HG02885 (cell line): ENCODE measurements at regions not wholly inside any gene's neighbourhood (a gene's known extent, or its start where the extent isn't known, plus 50 kb on each side); places are given as distances from the start of the nearest gene placed in this dataset.
"Not testable (repeated sequence)": the region's sequence is repeated elsewhere in the genome, so short reads cannot be mapped to it uniquely, and the experiment has no call there.

Experiments
- ATAC-seq: cut with Tn5 transposase; IDR thresholded peaks from one replicate; pipeline ENCODE4 v1.9.1; 2021; ENCODE audit warnings: mild to moderate bottlenecking; ENCODE audit not compliant: unreplicated experiment, poor library complexity

DNA sequence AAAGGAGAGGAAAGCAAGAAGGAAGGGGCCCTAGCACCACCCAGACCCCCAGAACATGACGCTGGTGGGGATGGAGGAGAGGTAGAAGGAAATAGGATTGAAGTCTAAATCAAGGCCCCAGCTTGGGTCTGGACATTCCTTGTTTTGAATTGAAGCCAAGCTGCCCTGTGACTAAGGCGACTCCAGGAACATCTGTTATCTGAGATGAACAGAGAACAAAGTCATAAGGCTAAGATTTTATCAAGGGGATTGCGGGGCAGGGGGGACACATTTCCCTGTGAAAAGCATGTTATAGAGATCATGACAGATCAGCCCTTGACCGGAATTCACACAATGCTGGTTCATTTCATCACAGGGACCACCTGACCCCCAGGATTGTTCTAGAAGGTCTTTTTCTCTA lies 80.6 kb upstream of the ADGRL1 start:
- not testable (repeated sequence) for ATAC-seq

DNA sequence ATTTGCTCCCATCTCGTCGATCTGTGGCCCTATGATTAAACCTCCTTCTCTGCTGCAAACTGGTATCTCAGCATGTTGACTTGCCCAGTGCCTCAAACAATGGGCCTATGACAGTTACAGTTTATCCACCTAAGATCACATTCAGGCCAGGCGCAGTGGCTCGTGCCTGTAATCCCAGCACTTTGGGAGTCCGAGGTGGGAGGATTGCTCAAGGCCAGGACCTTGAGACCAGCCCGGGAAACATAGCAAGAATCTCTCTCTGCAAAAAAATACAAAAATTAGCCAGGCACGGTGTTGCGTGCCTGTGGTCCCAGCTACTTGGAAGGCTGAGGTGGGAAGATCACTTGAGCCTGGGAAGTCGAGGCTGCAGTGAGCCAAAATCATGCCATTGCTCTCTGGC lies 79.8 kb upstream of the ADGRL1 start:
- not testable (repeated sequence) for ATAC-seq

DNA sequence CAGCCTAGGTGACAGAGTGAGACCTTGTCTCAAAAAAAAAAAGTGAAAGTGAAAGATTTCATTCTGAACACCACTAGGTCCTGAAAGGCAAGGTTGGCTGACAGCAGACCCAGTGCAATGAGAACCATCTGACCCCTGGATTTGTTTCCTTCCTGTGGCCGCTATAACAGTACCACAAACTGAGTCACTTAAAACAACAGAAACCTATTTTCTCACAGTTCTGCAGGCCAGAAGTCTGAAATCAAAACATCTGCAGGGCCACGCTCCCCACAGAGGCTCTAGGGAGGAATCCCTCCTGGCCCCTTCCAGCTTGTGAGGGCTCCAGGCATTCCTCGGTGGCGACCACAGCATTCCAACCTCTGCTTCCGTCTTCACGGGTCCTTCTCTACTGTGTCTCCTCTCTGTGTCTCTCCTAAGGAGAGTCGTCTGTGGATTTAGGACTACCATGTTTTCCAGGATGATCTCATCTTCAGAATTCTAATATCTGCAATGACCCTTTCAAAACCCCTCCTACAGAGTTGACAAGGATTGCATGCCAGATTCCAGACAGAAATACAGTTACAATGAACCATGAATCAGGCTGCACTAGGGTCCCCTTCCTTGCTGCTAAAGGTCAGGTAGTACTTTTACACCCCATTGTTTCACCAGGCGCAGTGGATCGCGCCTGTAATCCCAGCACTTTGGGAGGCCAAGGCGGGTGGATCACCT lies 78.0 kb upstream of the ADGRL1 start:
- ATAC-seq, result peak; percentile 69

DNA sequence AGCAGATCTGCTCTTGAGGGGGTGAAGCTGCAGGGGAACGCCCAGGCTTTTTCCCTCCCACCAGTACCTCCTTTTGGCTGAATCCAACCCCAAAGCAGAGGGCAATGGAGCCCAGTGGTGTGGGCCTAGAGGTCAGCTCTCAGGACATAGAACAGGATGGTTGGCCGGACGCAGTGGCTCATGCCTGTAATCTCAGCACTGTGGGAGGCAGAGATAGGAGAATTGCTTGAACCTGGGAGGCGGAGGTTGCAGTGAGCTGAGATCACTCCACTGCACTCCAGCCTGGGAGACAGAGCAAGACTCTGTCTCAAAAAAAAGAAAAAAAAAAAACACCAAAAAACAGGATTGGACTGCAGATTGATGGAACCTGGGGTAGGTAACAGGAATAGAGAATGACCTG lies 73.3 kb upstream of the ADGRL1 start:
- ATAC-seq, result not testable (repeated sequence)

DNA sequence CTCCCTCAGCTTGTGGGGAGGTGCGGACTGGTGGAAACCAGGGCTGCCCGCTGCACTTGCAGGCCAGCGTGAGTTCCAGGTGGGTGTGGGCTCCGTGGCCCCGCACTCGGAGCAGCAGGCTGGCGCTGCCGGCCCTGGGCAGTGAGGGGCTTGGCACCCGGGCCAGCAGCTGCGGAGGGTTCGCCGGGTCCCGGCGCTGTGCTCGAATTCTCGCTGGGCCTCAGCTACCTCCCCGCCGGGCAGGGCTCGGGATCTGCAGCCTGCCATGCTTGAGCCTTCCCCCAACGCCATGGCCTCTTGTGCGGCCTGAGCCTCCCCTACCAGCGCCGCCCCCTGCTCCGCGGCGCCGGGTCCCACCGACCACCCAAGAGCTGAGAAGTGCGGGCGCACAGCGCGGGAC lies 71.6 kb upstream of the ADGRL1 start:
- no peak for ATAC-seq

DNA sequence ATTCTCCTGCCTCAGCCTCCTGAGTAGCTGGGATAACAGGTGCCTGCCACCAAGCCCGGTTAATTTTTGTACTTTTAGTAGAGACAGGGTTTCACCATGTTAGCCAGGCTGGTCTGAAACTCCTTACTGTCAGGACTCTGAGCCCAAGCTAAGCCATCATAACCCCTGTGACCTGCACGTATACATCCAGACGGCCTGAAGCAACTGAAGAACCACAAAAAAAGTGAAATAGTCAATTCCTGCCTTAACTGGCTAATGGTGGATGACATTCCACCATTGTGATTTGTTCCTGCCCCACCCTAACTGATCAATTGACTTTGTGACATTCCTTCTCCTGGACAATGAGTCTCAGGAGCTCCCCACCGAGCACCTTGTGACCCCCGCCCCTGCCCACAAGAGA lies 69.9 kb upstream of the ADGRL1 start:
- not testable (repeated sequence) for ATAC-seq

DNA sequence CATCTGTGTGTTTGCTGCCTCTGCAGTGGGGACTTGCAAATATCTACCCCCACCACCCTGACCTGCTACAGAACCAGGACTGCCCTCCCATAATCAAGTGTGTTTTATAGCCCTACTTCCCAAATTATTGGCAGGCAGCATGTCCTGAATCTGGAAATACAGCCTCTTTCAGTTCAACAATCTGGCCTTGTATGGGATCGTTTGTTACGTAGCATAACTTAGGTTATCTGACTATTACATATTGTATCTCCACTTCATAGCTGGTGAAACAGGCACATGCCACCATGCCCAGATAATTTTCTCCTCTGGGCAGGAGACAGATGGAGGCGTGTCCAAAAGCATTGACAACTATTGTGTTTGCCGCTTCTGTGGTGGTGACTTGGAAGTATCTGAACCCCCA lies 66.7 kb upstream of the ADGRL1 start:
- no peak for ATAC-seq

DNA sequence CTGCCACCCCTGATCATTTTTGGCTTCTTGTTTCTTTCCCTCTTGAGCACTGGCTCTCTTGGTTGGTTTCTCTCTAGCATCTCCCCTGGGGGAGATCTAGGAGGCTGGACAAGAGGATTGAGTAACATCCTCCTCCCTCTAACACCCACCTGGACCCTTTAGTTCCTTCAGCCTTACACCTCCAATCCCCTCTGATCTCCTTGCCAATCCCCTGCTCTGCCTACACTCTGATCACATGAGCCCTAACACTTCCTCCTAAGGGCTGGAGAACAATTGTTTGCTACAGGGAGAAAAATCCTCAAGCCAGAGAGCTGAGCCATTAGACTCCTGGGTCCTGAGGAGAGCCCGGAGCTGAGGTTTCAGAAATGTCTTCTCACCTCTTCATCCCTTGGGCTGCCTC lies 65.9 kb upstream of the ADGRL1 start:
- no peak for ATAC-seq

DNA sequence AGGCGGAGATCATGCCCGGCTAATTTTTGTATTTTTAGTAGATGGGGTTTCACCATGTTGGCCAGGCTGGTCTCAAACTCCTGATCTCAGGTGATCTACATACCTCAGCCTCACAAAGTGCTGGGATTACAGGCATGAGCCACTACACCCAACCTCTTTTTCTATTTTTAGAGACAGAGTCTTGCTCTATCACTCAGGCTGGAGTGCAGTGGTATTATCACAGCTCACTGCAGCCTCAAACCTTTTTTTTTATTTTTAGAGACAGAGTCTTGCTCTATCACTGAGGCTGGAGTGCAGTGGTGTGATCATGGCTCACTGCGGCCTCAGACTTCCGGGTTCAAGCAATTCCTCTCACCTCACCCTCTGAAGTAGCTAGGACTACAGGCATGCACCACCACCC lies 64.6 kb upstream of the ADGRL1 start:
- not testable (repeated sequence) for ATAC-seq

DNA sequence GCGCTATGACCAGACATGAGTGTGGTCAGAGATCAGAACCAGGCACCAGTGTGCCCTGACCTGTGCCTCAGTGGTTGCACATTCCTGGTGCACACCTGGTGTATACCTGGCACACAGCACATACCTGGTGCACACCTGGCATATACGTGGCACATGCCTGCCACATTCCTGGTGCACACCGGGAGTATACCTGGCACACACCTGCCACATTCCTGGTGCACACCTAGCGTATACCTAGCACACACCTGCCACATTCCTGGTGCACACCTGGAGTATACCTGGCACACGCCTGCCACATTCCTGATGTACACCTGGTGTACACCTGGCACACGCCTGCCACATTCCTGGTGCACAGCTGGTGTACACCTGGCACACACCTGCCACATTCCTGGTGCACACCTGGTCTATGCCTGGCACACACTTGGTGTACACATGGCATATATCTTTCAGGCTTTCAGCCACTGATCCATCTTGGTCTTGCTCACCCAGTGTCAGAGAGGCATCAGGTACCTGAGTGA lies 61.3 kb upstream of the ADGRL1 start:
- ATAC-seq, result no peak

DNA sequence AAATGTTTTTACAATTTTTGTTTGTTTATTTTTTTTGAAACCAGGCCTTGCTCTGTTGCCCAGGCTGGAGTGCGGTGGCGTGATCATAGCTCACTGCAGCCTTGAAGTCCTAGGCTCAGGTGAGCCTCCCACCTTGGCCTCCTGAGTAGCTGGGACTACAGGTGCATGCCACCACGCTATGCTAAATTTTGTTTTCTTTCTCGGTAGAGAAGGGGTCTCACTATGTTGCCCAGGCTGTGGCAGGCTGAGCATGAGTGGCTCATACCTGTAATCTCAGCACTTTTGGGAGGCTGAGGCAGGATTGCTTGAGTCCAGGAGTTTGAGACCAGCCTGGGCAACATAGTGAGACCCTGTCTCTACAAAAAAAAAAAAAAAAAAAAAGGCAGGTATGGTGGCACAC lies 60.2 kb upstream of the ADGRL1 start:
- ATAC-seq, result not testable (repeated sequence)

DNA sequence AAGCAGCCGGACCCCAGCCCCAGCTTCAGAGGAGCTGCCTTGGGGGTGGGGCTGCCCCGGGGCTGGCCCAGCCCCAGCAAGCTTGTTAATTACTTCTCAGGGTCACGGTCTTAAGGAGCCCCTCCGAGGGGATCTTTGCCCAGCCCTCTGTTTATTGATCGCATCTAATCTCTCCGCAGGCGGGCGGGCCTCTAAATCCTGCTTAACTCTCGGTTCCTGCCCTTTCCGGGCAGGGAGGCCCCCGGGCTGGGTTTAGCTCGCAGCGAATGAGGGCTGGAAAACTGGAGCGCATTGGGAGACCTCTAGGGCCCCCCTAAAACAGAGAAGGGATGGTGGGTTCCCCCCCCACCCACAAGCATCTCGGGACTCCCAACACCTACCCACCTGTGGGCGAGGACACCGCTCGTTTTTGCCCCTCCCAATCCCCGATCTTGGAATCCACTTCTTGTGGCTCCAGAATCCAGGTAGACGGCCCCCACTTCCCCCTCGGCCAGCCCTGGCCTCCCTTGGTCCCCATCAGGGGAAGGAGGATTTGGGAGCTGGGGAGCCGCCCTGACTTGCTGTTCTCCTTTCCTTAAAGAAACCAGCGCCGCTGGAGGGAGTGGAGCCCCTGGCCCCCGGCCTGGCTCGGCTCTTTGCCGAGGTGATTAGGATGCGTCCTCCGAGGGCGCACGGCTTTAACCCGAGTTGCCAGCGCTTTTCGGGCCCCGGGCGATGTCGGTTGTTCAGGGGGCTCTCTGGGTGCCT lies 59.5 kb upstream of the ADGRL1 start:
- no peak for ATAC-seq

DNA sequence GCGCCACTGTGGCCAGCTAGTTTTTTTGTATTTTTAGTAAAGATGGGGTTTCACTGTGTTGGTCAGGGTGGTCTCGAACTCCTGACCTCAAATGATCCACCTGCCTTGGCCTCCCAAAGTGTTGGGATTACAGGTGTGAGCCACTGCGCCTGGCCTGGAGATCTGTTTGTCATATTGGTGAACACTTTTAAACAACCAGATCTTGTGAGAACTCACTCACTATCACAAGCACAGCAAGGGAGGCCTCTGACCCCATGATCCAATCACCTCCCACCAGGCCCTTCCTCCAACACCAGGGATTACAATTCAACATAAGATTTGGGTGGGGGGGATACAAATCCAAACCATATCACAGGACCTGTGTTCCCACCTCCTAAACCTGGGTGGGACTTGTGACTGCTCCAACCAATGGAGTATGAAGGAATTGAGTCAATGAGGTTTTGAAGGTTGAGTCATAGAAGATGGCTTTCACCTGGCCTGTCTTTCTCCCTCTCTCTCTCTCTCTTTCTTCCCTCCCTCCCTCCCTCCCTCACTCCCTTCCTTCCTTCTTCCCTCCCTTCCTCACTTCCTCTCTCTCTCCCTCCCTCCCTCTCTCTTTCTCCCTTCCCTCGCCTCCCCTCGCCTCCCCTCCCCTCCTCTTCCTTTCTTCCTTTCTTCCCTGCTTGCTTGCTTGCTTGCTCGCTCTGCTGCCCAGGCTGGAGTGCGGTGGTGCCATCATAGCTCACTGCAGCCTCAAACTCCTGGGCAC lies 50.1 kb upstream of the ADGRL1 start:
- ATAC-seq, result not testable (repeated sequence)
